ENCODE measurements at regions not wholly inside any gene's neighbourhood (a gene's known extent, or its start where the extent isn't known, plus 50 kb on each side); places are given as distances from the start of the nearest gene placed in this dataset.

DNA sequence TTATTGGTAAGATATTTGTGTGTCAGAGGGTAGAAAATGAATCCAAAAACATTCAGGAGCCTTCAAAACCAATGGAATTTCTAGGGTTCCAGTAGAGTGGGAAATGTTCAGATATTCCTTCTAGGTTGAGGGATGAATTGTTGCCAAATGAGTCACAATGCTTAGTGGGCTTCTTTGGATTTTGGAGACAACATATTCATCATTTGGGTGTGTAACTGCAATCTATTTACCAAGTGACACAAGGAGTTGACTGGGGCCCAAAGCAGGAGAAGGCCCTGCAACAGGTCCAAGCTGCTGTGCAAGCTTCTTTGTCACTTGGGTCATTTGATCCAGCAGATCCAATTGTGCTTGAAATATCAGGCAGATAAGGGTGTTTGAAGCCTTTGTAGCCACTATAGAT lies 551.5 kb upstream of the PITX2 start:
- Mint-ChIP-seq H3K27me3 (no peaks in the 10 kb centered on the region), H3K4me1 (no peaks in the 10 kb centered on the region), H3K4me3 (no peak overlapping the region), H3K27ac (no peak overlapping the region), H3K9me3 (ENCODE audit: insufficient read depth) (no peaks in the 10 kb centered on the region)
- Histone ChIP-seq H3K4me3 (ENCODE audit: control extremely low read depth in 1 of 5, extremely low read depth in 1 of 5, insufficient read depth in 1 of 5, low read depth in 2 of 5, low read length in 4 of 5) (no peak overlapping the region), H3K9me3 (ENCODE audit: control extremely low read depth in 1 of 3, control insufficient read depth in 2 of 3, insufficient read depth in 1 of 3, low read length in 2 of 3) (no peaks in the 10 kb centered on the region), H3K27ac (ENCODE audit: low read length in 2 of 2) (no peak overlapping the region), H4K20me1 (ENCODE audit: control insufficient read depth, insufficient read depth, low read length, poor library complexity, severe bottlenecking) (no peaks in the 10 kb centered on the region), H3K36me3 (replicated peaks in 1 of 2; ENCODE audit: control extremely low read depth in 1 of 2, control insufficient read depth in 1 of 2, extremely low read depth in 1 of 2, insufficient read depth in 2 of 2, low read length in 1 of 2) (no peaks in the 10 kb centered on the region), H3K9ac (ENCODE audit: low read length) (no peak overlapping the region), H2AFZ (ENCODE audit: insufficient read depth, low read depth, low read length, poor library complexity, severe bottlenecking) (no peak overlapping the region), H3K4me2 (replicated peaks; ENCODE audit: low read depth, low read length, poor library complexity, severe bottlenecking) (no peak overlapping the region), H3K27me3 (replicated peaks in 1 of 4; ENCODE audit: control extremely low read depth in 1 of 4, control insufficient read depth in 3 of 4, insufficient read depth in 4 of 4, low read length in 3 of 4) (no peaks in the 10 kb centered on the region), H3K4me1 (ENCODE audit: control insufficient read depth in 2 of 2, insufficient read depth in 2 of 2, low read length in 2 of 2) (no peaks in the 10 kb centered on the region), H3K79me2 (ENCODE audit: control insufficient read depth, insufficient read depth, low read length) (no peaks in the 10 kb centered on the region)
- ChIA-PET POLR2A (no interaction called here), CTCF (no interaction called here)
- DNase-seq: no peak
- intact Hi-C loops (cut with micrococcal nuclease): no loop called here
- TF ChIP-seq, protein P1, sequence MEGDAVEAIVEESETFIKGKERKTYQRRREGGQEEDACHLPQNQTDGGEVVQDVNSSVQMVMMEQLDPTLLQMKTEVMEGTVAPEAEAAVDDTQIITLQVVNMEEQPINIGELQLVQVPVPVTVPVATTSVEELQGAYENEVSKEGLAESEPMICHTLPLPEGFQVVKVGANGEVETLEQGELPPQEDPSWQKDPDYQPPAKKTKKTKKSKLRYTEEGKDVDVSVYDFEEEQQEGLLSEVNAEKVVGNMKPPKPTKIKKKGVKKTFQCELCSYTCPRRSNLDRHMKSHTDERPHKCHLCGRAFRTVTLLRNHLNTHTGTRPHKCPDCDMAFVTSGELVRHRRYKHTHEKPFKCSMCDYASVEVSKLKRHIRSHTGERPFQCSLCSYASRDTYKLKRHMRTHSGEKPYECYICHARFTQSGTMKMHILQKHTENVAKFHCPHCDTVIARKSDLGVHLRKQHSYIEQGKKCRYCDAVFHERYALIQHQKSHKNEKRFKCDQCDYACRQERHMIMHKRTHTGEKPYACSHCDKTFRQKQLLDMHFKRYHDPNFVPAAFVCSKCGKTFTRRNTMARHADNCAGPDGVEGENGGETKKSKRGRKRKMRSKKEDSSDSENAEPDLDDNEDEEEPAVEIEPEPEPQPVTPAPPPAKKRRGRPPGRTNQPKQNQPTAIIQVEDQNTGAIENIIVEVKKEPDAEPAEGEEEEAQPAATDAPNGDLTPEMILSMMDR (IDR thresholded peaks at IDR 0.05): no peak
- TF ChIP-seq EZH2 (IDR thresholded peaks at IDR 0.05; ENCODE audit: borderline replicate concordance, insufficient read depth, low read depth, low read length, poor library complexity, severe bottlenecking): no peak
- ATAC-seq (ENCODE audit: low read depth): no peak

DNA sequence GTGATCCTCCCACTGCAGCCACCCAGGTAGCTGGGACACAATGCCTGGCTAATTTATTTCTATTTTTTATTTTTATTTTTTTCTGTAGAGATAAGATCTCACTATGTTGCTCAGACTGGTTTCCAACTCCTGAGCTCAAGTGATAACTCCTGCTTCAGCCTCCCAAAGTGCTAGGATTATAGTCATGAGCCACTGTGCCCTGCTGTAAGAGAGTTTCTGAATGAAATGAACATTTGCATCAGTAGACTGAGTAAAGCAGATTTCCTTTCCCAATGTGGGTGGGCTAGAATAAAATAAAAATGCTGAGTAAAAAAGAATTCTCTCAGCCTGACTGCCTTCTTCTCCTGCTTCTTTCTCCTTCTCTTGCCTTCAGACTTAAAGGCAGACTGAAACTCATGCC lies 555.4 kb upstream of the PITX2 start:
- no peaks in the 10 kb centered on the region for H3K79me2 ChIP-seq (ENCODE audit: control insufficient read depth, insufficient read depth, low read length)
- ChIA-PET POLR2A (no interaction called here), CTCF (no interaction called here)
- Mint-ChIP-seq H3K4me3 (no peak overlapping the region), H3K4me1 (no peaks in the 10 kb centered on the region), H3K27me3 (no peaks in the 10 kb centered on the region), H3K27ac (no peak overlapping the region), H3K9me3 (ENCODE audit: insufficient read depth) (no peaks in the 10 kb centered on the region)
- H3K4me2 ChIP-seq (replicated peaks; ENCODE audit: low read depth, low read length, poor library complexity, severe bottlenecking): no peak overlapping the region
- H3K9me3 ChIP-seq (ENCODE audit: control extremely low read depth in 1 of 3, control insufficient read depth in 2 of 3, insufficient read depth in 1 of 3, low read length in 2 of 3): peaks cover 0 to 8% (median 0%) of the 10 kb centered on the region in 3 donors
- no peak for DNase-seq
- H3K27me3 ChIP-seq (replicated peaks in 1 of 4; ENCODE audit: control extremely low read depth in 1 of 4, control insufficient read depth in 3 of 4, insufficient read depth in 4 of 4, low read length in 3 of 4): no peaks in the 10 kb centered on the region
- TF ChIP-seq, protein P1 (IDR thresholded peaks at IDR 0.05): no peak
- no peak for TF ChIP-seq EZH2 (IDR thresholded peaks at IDR 0.05; ENCODE audit: borderline replicate concordance, insufficient read depth, low read depth, low read length, poor library complexity, severe bottlenecking)
- no peak overlapping the region for H3K4me3 ChIP-seq (ENCODE audit: control extremely low read depth in 1 of 5, extremely low read depth in 1 of 5, insufficient read depth in 1 of 5, low read depth in 2 of 5, low read length in 4 of 5)
- no peak overlapping the region for H3K27ac ChIP-seq (ENCODE audit: low read length in 2 of 2)
- no peaks in the 10 kb centered on the region for H4K20me1 ChIP-seq (ENCODE audit: control insufficient read depth, insufficient read depth, low read length, poor library complexity, severe bottlenecking)
- H2AFZ ChIP-seq (ENCODE audit: insufficient read depth, low read depth, low read length, poor library complexity, severe bottlenecking): no peak overlapping the region
- intact Hi-C loops (cut with micrococcal nuclease): no loop called here
- H3K9ac ChIP-seq (ENCODE audit: low read length): no peak overlapping the region
- H3K4me1 ChIP-seq (ENCODE audit: control insufficient read depth in 2 of 2, insufficient read depth in 2 of 2, low read length in 2 of 2): no peaks in the 10 kb centered on the region
- no peak for ATAC-seq (ENCODE audit: low read depth)
- no peaks in the 10 kb centered on the region for H3K36me3 ChIP-seq (replicated peaks in 1 of 2; ENCODE audit: control extremely low read depth in 1 of 2, control insufficient read depth in 1 of 2, extremely low read depth in 1 of 2, insufficient read depth in 2 of 2, low read length in 1 of 2)

Data from B cell (primary cell).